Stomach (tissue), 4 donors: ENCODE measurements at regions not wholly inside any gene's neighbourhood (a gene's known extent, or its start where the extent isn't known, plus 50 kb on each side); places are given as distances from the start of the nearest gene placed in this dataset.

Experiments used
- EP300 ChIP-seq: sonication (generic); formaldehyde crosslinking; IDR thresholded peaks from one replicate; pipeline ENCODE4 v1.6.1; 2017; ENCODE audit warnings: antibody characterized with exemption
- POLR2A ChIP-seq, 4 donors: fragments of 450-650 bp; IDR thresholded peaks; one replicate each; pipeline ENCODE4 v1.6.1; 2016; ENCODE audit warnings: antibody characterized with exemption in 4 of 4, control low read depth in 2 of 4, mild to moderate bottlenecking in 1 of 4, moderate library complexity in 1 of 4
- TF ChIP-seq, protein P1 (sequence below), 7 experiments: fragments of 450-650 bp in 4 of 7; fragments of 200-600 bp in 3 of 7; sonication (generic) in 3 of 7; IDR thresholded peaks; one replicate each; pipeline ENCODE4 v1.5.1; 2016 to 2019; ENCODE audit warnings: antibody characterized with exemption in 7 of 7, control low read depth in 2 of 7, mild to moderate bottlenecking in 1 of 7

DNA sequence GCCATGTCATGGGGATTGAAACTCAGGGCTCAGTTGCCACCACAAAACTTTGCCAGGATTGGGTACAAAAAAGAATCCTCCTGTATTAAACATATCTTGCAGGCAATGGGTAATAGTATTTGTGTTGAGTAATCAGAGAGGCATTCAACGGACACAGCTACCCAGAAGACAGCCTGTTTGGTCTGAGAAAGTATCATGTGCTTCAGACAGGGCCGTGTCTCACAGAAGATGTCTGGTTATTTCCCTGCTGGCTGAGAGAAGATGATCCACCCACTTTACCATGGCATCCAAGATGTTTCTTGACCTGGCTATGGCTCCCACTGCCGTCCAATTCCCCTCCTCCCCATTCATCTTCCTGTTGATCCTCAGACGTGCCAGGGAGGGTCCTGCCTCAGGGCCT is 304.3 kb upstream of the XYLT1 start:
- TF ChIP-seq POLR2A (IDR thresholded peaks at IDR 0.05) (no peak), EP300 (no peak)
- TF ChIP-seq, protein P1, sequence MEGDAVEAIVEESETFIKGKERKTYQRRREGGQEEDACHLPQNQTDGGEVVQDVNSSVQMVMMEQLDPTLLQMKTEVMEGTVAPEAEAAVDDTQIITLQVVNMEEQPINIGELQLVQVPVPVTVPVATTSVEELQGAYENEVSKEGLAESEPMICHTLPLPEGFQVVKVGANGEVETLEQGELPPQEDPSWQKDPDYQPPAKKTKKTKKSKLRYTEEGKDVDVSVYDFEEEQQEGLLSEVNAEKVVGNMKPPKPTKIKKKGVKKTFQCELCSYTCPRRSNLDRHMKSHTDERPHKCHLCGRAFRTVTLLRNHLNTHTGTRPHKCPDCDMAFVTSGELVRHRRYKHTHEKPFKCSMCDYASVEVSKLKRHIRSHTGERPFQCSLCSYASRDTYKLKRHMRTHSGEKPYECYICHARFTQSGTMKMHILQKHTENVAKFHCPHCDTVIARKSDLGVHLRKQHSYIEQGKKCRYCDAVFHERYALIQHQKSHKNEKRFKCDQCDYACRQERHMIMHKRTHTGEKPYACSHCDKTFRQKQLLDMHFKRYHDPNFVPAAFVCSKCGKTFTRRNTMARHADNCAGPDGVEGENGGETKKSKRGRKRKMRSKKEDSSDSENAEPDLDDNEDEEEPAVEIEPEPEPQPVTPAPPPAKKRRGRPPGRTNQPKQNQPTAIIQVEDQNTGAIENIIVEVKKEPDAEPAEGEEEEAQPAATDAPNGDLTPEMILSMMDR (IDR thresholded peaks at IDR 0.05), result no peak
